ENCODE measurements at regions not wholly inside any gene's neighbourhood (a gene's known extent, or its start where the extent isn't known, plus 50 kb on each side); places are given as distances from the start of the nearest gene placed in this dataset.

DNA sequence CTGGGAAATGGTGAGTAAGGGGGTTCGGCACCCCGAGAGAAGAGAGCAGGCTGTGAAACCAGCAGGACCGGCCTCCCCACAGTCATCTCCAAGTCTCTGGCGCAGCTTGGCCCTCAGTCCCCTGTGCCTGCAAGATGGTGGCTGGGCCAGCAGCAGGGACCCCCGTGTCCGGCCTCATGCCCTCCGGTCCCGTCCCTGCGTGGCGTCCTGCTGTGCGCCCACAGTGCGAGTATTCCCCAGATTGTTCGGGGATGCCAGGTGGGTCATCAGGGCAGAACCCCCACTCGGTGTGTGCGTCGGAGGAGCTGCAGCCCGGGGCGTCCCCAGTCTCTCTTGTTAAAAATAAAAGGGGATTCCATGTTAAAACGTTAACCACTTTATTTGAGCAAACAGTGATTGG is 216.9 kb upstream of the ALG10B start:
- TF ChIP-seq POLR2A (IDR thresholded peaks at IDR 0.05): no peak
- TF ChIP-seq CTCF (IDR thresholded peaks at IDR 0.05): no peak

All from Peyer's patch (tissue), 4 donors.